Fibroblast of lung (primary cell): ENCODE measurements at regions not wholly inside any gene's neighbourhood (a gene's known extent, or its start where the extent isn't known, plus 50 kb on each side); places are given as distances from the start of the nearest gene placed in this dataset.

ENCODE experiments used
- EZH2 ChIP-seq: IDR thresholded peaks from 2 replicates; pipeline ENCODE4 v1.5.1; 2012; ENCODE audit warnings: low read length, control low read depth, mild to moderate bottlenecking; ENCODE audit errors: missing control alignments
- TF ChIP-seq, protein P1 (sequence below), 2 donors: IDR thresholded peaks in 1 of 2; conservative IDR thresholded peaks in 1 of 2; 1 replicate in 1 of 2; 2 replicates in 1 of 2; pipeline ENCODE4 v1.5.1; 2011 to 2012; ENCODE audit warnings: low read length in 2 of 2, control low read depth in 1 of 2, inconsistent platforms in 1 of 2, low read depth in 1 of 2, mild to moderate bottlenecking in 1 of 2

DNA sequence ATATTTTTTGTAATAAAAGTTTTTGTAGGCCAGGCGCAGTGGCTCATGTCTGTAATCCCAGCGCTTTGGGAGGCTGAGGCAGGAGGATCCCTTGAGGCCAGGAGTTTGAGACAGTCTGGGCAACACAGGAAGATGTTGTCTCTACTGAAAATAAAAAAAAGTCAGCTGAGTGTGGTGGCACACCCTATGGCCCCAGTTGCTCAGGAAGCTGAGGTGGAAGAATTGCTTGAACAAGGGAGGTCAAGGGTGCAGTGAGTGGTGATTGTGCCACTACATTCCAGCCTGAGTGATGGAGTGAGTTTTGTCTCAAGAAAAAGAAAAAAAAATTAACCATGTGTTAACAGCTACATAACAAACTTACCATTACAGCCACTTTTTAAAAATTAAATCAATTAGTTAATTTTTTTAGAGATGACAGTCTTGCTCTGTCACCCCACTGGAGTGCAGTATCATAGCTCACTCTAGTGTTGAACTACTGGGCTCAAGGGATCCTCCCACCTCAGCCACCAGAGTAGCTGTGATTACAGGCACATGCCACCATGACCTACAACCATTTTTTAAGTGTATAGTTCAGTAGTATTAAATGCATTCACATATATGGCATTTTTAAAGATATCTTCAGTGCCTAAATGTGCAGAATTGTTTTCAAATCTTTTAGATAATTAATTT is 67.2 kb upstream of the ACYP2 start:
- TF ChIP-seq, protein P1, sequence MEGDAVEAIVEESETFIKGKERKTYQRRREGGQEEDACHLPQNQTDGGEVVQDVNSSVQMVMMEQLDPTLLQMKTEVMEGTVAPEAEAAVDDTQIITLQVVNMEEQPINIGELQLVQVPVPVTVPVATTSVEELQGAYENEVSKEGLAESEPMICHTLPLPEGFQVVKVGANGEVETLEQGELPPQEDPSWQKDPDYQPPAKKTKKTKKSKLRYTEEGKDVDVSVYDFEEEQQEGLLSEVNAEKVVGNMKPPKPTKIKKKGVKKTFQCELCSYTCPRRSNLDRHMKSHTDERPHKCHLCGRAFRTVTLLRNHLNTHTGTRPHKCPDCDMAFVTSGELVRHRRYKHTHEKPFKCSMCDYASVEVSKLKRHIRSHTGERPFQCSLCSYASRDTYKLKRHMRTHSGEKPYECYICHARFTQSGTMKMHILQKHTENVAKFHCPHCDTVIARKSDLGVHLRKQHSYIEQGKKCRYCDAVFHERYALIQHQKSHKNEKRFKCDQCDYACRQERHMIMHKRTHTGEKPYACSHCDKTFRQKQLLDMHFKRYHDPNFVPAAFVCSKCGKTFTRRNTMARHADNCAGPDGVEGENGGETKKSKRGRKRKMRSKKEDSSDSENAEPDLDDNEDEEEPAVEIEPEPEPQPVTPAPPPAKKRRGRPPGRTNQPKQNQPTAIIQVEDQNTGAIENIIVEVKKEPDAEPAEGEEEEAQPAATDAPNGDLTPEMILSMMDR (conservative IDR thresholded peaks at IDR 0.05 in 1 of 2, IDR thresholded peaks at IDR 0.05 in 1 of 2; ENCODE audit: low read depth in 1 of 2, low read length in 2 of 2), result no peak
- TF ChIP-seq EZH2, result no peak
